HT-29 (cell line): ENCODE measurements at regions not wholly inside any gene's neighbourhood (a gene's known extent, or its start where the extent isn't known, plus 50 kb on each side); places are given as distances from the start of the nearest gene placed in this dataset.

Experiments
- DNase-seq: peaks from one replicate; pipeline ENCODE4 v3.0.0-alpha.2; 2015; ENCODE audit warnings: low spot score

- no peak for DNase-seq
These were observed 229.2 kb downstream of the ALX1 start for GRCh38 chr12:85509081-85509856.

GRCh38 chr12:85509857-85510256 is 229.8 kb downstream of the ALX1 start:
- no peak for DNase-seq

DNA sequence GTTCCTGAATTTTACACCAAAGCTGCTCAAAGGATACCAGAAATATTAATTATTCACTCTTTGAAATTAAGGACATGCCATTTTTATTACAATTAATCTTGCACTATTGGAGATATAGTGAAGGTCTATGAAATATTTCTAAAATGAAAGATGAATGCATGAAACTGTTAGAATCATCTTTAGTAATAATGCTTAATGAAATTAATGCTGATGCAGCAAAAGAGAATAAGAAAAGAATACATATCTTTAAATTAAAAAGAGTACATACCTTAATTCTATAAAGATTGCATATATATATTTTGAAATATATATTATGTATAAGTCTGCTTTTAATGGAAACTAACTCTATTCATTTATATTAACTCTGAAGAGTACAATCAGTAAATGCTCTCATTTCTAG is 236.0 kb downstream of the ALX1 start:
- no peak for DNase-seq

- no peak for DNase-seq
These were observed 236.8 kb downstream of the ALX1 start for GRCh38 chr12:85516667-85517325.

DNA sequence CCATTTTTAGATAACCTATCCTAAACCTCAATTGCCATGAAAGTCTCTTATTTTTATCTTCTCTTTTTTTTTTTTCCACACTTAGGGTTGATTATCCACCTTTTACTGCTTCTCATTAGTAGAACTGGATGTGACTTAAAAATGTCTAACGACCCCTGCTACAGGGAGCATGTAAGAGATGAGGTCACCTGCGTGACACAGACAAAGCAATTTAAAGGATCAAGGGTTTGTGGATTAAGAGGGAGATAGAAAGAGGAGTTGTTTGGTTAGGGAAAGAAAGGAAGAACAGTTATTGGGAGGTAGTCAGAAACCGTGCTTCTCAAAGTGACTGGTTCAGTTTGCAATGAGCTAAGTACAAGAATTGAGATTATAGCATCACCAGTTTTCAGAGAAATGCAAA is 239.1 kb downstream of the ALX1 start:
- no peak for DNase-seq

GRCh38 chr12:85523197-85523596 is 243.2 kb downstream of the ALX1 start:
- DNase-seq, result no peak

DNA sequence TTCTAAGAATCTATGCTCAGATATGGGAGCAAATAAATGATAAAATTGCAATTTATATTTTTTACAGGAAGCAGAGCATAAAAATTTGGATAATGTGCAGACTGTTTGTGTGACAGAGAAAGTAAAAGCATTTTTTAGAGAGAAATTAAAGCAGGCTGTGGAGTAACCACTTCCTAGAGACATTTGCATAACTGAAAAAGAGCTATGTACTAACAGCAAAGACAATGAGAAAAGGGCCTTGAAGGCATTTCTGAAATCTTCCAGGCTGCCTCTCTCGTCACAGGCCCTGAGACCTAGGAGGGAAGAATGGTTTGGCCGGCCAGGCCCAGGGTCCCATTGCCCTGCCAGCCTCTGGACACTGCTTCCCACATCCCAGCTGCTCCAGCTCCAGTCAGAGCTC is 247.2 kb downstream of the ALX1 start:
- no peak for DNase-seq

DNA sequence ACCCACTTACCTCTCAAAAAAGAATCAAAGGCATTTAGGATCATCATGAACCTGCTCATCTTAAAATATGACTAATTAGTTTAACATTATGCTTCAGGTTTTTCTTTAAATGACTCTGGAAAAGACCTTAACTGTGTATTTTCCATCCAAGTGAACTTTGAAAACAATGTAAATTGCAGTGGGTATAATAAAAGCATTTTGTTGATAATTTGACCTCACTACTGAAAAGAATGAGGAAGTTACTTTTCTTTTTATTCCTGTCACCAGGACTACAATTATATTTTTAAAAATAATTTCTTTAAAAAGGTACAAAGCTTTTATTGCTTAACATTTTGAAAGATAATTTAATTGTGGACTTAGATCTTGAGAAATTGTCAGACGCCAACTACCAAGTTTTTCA is 249.9 kb downstream of the ALX1 start:
- DNase-seq, result no peak

DNA sequence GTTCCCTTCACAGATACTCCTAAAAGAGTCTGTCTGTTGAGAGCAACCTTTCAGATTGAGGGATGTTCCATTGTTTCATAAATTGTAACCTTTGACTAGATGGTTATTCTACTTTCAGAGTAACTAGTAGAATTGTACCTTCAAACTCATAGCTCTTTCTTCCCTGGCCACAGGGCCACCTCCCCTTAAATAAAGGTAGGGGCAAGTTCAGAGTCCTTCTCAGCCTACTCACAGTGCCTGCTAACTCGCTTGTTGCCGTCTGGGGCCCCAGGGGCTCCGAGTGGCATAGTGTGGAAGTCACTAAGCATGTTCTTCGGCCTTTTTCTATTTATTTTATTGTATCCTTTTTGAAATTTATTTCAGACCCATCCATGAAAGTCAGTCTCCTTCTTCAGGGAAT is 250.4 kb downstream of the ALX1 start:
- DNase-seq, result no peak

DNA sequence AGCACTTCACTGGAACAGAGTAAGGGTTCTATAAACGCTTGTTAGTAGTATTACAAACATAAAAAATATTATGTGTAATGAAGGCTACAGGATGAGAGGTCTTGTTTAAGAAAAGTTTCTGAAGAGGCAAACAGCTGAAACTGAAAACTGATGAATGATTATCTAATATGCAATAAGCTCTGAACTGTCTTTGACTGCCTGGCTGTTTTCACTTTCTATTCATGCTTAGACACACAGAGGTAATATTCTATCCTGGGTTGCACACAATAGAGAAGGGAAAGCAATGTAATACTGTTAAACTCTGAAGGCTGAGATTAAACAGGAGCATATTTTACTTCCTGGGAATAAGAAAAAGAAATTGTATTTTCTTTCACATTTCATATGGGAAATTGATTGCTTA is 251.3 kb downstream of the ALX1 start:
- no peak for DNase-seq

DNA sequence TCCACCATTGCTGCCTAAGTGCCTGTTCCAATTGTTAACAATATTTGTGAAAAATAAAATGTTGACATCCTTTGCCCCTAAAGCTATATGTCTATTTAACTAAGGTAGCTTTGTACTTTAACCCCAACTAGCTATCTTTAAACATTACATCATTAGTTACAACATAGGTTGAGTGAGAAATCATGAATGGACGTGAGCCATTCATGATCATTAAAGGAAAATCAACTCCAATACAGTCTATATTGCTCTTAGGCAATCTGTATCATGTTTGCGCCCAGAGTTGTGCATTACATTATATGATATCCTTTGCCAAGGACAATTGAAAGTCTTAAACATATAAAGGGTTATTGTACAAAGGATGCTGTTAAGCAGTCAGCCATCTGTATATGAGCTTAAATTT is 269.6 kb downstream of the ALX1 start:
- DNase-seq, result no peak

- DNase-seq, result no peak
These were observed 270.9 kb downstream of the ALX1 start for GRCh38 chr12:85550924-85551323.

DNA sequence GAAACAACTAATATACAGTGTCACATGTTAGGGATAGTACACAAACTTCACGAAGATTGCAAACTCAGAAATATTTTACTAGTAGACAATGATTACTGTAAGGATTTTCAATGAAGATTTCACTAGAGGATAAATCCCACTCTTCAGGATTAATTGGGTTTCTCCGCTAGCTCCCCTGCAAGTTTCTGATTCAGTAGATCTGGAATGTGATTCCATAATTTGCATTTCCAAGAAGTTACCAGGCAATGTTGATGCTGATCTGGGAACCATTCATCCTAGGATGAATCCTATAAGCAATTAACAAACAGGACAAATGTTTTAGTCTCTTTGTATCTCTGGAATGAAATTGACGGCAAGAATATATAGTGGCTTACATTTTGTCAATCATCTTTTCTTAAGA is 272.4 kb downstream of the ALX1 start:
- no peak for DNase-seq

GRCh38 chr12:85557850-85558249 is 277.8 kb downstream of the ALX1 start:
- DNase-seq, result peak; percentile 10

- DNase-seq, result no peak
These were observed 277.5 kb downstream of the RASSF9 start for GRCh38 chr12:85558684-85559083.

- DNase-seq, result no peak
These were observed 277.1 kb downstream of the RASSF9 start for GRCh38 chr12:85559127-85559526.

GRCh38 chr12:85559536-85559935 is 276.7 kb downstream of the RASSF9 start:
- no peak for DNase-seq

DNA sequence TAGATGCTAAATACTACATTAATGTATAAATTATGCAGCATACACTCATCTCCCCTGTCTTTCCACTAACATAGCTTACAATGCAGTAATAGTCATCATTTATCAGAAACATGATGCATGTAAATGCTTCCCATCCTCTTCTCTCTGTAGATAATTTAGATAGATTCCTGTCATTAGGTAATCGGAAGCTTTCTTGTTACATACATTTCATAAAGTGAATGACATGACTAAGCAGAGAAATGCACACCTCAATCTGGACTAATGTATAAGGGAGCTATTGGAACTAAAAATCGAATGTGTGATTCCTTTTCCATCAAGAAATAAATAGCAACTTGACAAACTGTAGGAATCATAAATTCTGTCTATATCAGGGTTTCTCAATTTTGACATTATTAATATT is 273.4 kb downstream of the RASSF9 start:
- no peak for DNase-seq

DNA sequence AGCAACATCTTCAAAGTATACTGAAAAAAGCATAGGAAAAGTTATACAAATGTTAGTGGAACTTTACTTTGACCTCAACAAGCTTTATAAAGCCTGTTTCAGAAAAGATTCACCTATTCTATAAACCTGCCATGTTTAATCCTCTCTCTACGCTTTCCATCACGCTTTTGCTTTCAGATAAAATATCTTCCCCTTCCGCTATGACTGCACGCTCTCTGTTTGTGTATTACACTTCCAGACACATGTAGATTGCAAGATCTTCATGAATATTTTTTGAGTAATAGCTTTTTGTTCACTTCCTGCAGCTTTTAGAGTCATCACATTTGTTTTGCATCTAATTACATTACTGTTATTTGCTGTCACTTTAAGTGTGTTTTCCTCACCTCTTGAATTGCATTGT is 271.4 kb downstream of the RASSF9 start:
- DNase-seq, result no peak

DNA sequence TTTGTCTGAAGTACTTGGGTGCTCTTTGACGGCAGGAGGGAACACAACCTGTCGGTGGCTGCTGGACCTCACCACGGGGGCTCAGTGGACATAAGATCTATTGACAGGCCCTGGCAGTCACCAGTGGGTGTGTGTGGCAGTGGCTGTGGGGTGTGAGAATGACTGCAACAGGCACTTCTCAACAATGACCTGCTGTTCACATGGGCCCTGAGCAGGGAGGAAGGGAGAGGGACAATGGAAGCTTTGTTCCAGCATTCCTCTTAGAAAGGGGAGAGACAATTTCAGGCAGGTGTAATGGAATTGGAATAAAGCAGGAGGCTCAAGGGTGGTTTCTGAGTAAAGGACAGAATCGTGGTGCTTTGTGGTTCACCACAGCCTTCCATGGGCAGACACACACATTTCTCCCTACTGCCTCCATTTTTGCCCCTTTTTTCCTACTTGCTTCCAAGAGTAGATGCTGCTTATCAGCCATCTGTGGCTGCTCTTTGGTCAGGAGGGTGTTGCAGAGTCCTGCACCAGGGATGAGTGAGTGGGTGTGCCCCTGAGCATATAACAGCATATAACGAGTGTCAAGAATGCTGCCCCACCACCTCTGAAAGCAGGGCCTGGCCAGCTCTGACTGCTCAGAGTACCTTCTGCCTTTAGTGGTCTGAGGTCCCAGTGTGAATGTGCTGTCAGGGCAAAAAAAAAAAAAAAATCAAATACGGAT is 267.7 kb downstream of the RASSF9 start:
- DNase-seq, result peak; percentile 41

GRCh38 chr12:85569261-85569660 is 266.9 kb downstream of the RASSF9 start:
- DNase-seq, result no peak

DNA sequence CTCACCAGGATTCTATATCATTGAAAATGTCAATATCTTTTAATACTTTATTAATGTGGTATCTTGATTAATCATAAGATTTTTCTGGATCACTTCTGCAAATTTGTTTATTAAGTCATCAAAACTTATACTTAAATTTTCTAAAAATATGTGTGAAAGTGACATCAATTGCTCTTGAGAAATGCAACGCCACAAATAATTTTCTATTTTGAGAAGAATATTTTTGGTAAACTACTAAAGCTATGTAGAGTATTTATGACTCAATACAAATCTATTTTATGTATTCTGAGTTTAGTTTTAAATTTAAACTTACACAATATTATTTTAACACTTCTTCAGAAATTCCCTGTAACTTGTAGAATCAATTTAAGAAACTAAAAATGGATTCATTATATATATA is 263.3 kb downstream of the RASSF9 start:
- DNase-seq, result no peak
